ENCODE measurements at regions not wholly inside any gene's neighbourhood (a gene's known extent, or its start where the extent isn't known, plus 50 kb on each side); places are given as distances from the start of the nearest gene placed in this dataset.

DNA sequence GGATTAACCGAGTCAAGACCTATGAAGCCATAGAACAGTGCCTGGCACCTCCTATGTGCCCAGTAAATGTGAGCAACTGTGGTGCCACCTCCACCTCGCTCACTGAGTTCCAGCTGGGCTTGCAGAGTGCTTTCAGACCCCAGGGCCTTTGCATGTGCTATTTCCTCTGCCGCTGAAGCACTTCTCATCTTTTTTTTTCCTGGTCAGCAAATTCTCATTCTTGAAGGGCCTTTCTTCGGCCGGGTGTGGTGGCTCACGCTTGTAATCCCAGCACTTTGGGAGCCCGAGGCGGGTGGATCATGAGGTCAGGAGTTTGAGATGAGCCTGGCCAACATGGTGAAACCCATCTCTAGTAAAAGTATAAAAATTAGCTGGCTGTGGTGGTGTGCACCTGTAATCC is 76.5 kb downstream of the MSX1 start:
- TF ChIP-seq, protein P1, sequence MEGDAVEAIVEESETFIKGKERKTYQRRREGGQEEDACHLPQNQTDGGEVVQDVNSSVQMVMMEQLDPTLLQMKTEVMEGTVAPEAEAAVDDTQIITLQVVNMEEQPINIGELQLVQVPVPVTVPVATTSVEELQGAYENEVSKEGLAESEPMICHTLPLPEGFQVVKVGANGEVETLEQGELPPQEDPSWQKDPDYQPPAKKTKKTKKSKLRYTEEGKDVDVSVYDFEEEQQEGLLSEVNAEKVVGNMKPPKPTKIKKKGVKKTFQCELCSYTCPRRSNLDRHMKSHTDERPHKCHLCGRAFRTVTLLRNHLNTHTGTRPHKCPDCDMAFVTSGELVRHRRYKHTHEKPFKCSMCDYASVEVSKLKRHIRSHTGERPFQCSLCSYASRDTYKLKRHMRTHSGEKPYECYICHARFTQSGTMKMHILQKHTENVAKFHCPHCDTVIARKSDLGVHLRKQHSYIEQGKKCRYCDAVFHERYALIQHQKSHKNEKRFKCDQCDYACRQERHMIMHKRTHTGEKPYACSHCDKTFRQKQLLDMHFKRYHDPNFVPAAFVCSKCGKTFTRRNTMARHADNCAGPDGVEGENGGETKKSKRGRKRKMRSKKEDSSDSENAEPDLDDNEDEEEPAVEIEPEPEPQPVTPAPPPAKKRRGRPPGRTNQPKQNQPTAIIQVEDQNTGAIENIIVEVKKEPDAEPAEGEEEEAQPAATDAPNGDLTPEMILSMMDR (conservative IDR thresholded peaks at IDR 0.05 in 1 of 2, IDR thresholded peaks at IDR 0.05 in 1 of 2; ENCODE audit: extremely low read depth in 1 of 2, insufficient read depth in 1 of 2, low read depth in 1 of 2, low read length in 2 of 2), result no peak
- no peak for TF ChIP-seq EZH2 (IDR thresholded peaks at IDR 0.05; ENCODE audit: borderline replicate concordance, low read length)

Data from mammary epithelial cell (primary cell).